Peyer's patch (tissue), 4 donors: ENCODE measurements at regions not wholly inside any gene's neighbourhood (a gene's known extent, or its start where the extent isn't known, plus 50 kb on each side); places are given as distances from the start of the nearest gene placed in this dataset.

ENCODE experiments used
- POLR2A ChIP-seq, 2 donors: fragments of 450-650 bp; IDR thresholded peaks; one replicate each; pipeline ENCODE4 v1.5.1; 2017; ENCODE audit warnings: antibody characterized with exemption in 2 of 2, mild to moderate bottlenecking in 2 of 2, moderate library complexity in 2 of 2
- TF ChIP-seq, protein P1 (sequence below), 6 experiments: fragments of 450-650 bp in 4 of 6; fragments of 200-600 bp in 2 of 6; sonication (generic) in 1 of 6; IDR thresholded peaks; one replicate each; pipeline ENCODE4 v1.5.1; 2017 to 2019; ENCODE audit warnings: antibody characterized with exemption in 6 of 6, mild to moderate bottlenecking in 3 of 6, moderate library complexity in 1 of 6

GRCh38 chr6:85002847-85003246, 238.4 kb upstream of the TBX18 start:
- no peak for TF ChIP-seq POLR2A (IDR thresholded peaks at IDR 0.05)
- TF ChIP-seq, protein P1, sequence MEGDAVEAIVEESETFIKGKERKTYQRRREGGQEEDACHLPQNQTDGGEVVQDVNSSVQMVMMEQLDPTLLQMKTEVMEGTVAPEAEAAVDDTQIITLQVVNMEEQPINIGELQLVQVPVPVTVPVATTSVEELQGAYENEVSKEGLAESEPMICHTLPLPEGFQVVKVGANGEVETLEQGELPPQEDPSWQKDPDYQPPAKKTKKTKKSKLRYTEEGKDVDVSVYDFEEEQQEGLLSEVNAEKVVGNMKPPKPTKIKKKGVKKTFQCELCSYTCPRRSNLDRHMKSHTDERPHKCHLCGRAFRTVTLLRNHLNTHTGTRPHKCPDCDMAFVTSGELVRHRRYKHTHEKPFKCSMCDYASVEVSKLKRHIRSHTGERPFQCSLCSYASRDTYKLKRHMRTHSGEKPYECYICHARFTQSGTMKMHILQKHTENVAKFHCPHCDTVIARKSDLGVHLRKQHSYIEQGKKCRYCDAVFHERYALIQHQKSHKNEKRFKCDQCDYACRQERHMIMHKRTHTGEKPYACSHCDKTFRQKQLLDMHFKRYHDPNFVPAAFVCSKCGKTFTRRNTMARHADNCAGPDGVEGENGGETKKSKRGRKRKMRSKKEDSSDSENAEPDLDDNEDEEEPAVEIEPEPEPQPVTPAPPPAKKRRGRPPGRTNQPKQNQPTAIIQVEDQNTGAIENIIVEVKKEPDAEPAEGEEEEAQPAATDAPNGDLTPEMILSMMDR (IDR thresholded peaks at IDR 0.05), result no peak
